Upper lobe of left lung (tissue), 6 donors: ENCODE measurements at regions not wholly inside any gene's neighbourhood (a gene's known extent, or its start where the extent isn't known, plus 50 kb on each side); places are given as distances from the start of the nearest gene placed in this dataset.

Experiments
- ATAC-seq, 2 donors: fragments of 200-7000 bp; cut with Tn5 transposase; one replicate each; pipeline ENCODE4 v1.9.1; 2022; ENCODE audit warnings: mild to moderate bottlenecking in 2 of 2, moderate library complexity in 2 of 2; ENCODE audit not compliant: low FRiP score in 2 of 2
- DNase-seq, 2 donors: peaks; one replicate each; pipeline ENCODE4 v3.0.0-alpha.2; 2019 to 2020
- H3K27ac ChIP-seq, 4 donors: fragments of 200-600 bp; sonication (generic); one replicate each; pipeline ENCODE4 v1.5.1; 2016 to 2019
- H3K27me3 ChIP-seq, 4 donors: fragments of 200-600 bp; sonication (generic); one replicate each; pipeline ENCODE4 v1.5.1; 2017 to 2019
- H3K36me3 ChIP-seq, 4 donors: fragments of 200-600 bp; sonication (generic); one replicate each; pipeline ENCODE4 v1.5.1; 2016 to 2019
- H3K4me1 ChIP-seq, 4 donors: fragments of 200-600 bp; sonication (generic); one replicate each; pipeline ENCODE4 v1.5.1; 2018 to 2019
- H3K4me3 ChIP-seq, 4 donors: fragments of 200-600 bp; sonication (generic); one replicate each; pipeline ENCODE4 v1.5.1; 2017 to 2019; ENCODE audit warnings: mild to moderate bottlenecking in 2 of 4, moderate library complexity in 1 of 4
- H3K9me3 ChIP-seq, 4 donors: fragments of 200-600 bp; sonication (generic); one replicate each; pipeline ENCODE4 v1.5.1; 2018 to 2019
- EP300 ChIP-seq, 4 donors: sonication (generic); formaldehyde crosslinking; IDR thresholded peaks; one replicate each; pipeline ENCODE4 v1.5.1; 2017; ENCODE audit warnings: antibody characterized with exemption in 4 of 4, control low read depth in 2 of 4
- POLR2A ChIP-seq, 4 donors: fragments of 450-650 bp; IDR thresholded peaks; one replicate each; pipeline ENCODE4 v1.5.1; 2016 to 2017; ENCODE audit warnings: antibody characterized with exemption in 4 of 4, mild to moderate bottlenecking in 2 of 4
- WGBS, 2 donors: methylation state at CpG; one replicate each; pipeline ENCODE4 v1.1.5; 2017 to 2018; 5-methylcytosine and 5-hydroxymethylcytosine counted together
- small RNA-seq, 4 donors: library from RNA; depleted of rRNA; stranded (forward); fragments of <200 nt; gene quantifications; one replicate each; pipeline ENCODE3, GENCODE V24; 2016
- TF ChIP-seq, protein P1 (sequence below), 6 experiments: fragments of 450-650 bp in 4 of 6; fragments of 200-600 bp in 2 of 6; sonication (generic) in 2 of 6; IDR thresholded peaks; one replicate each; pipeline ENCODE4 v1.5.1; 2016 to 2019; ENCODE audit warnings: antibody characterized with exemption in 6 of 6
- donor health status: DM: no; HTN: no; CAD: no; lungs with moderate emphysema.
- donor health status: DM: no; HTN: yes; CAD: no; lungs with severe emphysema.

DNA sequence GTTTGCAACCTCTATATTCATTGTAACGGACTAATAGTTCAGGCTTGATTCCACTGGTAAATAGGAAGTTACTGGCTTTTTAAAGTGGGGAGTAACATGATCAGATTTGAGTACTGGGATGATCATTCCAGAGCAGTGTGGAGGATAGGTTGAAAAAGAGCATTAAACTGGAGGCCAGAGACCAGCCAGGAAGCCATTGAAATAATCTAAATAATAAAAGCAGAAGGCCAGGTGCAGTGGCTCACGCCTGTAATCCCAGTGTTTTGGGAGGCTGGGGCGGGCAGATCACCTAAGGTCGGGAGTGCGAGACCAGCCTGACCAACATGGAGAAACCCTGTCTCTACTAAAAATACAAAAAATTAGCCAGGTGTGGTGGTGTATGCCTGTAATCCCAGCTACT, 56.0 kb upstream of the MSX2 start:
- WGBS, 2 donors: 86 to 92% methylated on average over 5 of the region's 5 CpGs
- Histone ChIP-seq H3K27ac (no peak overlapping the region), H3K9me3 (no peaks in the 10 kb centered on the region), H3K4me3 (no peak overlapping the region), H3K4me1 (no peaks in the 10 kb centered on the region), H3K27me3 (no peaks in the 10 kb centered on the region), H3K36me3 (no peaks in the 10 kb centered on the region)
- TF ChIP-seq, protein P1, sequence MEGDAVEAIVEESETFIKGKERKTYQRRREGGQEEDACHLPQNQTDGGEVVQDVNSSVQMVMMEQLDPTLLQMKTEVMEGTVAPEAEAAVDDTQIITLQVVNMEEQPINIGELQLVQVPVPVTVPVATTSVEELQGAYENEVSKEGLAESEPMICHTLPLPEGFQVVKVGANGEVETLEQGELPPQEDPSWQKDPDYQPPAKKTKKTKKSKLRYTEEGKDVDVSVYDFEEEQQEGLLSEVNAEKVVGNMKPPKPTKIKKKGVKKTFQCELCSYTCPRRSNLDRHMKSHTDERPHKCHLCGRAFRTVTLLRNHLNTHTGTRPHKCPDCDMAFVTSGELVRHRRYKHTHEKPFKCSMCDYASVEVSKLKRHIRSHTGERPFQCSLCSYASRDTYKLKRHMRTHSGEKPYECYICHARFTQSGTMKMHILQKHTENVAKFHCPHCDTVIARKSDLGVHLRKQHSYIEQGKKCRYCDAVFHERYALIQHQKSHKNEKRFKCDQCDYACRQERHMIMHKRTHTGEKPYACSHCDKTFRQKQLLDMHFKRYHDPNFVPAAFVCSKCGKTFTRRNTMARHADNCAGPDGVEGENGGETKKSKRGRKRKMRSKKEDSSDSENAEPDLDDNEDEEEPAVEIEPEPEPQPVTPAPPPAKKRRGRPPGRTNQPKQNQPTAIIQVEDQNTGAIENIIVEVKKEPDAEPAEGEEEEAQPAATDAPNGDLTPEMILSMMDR (IDR thresholded peaks at IDR 0.05): no peak
- TF ChIP-seq POLR2A (IDR thresholded peaks at IDR 0.05) (no peak), EP300 (IDR thresholded peaks at IDR 0.05) (no peak)
- no peak for DNase-seq
- ATAC-seq: no peak

Small RNA genes lying in the stretch of these regions (small RNA-seq; reads per million reads assigned to genes)
- gene HIGD1AP3 (0 reads per million in 4 donors), gene SUMO2P6 (0 reads per million in 4 donors)
